SK-N-SH treated with all-trans-retinoic acid at 6 μM for 48 hours (cell line): ENCODE measurements at regions not wholly inside any gene's neighbourhood (a gene's known extent, or its start where the extent isn't known, plus 50 kb on each side); places are given as distances from the start of the nearest gene placed in this dataset.

ENCODE experiments used
- ARNTL ChIP-seq: fragments of 450-650 bp; formaldehyde crosslinking; IDR thresholded peaks from 2 replicates; pipeline ENCODE4 v1.5.0; 2020; ENCODE audit warnings: low read depth, mild to moderate bottlenecking, moderate library complexity, borderline replicate concordance
- CREB5 ChIP-seq: fragments of 250-450 bp; sonication (Bioruptor Pico); IDR thresholded peaks from 2 replicates; pipeline ENCODE4 v1.5.1; 2020; ENCODE audit warnings: low read depth, mild to moderate bottlenecking, moderate library complexity
- CSRNP3 ChIP-seq: fragments of 250-450 bp; sonication (Bioruptor Pico); IDR thresholded peaks from 2 replicates; pipeline ENCODE4 v1.5.1; 2021; ENCODE audit warnings: mild to moderate bottlenecking, moderate library complexity
- ISL1 ChIP-seq: fragments of 250-450 bp; sonication (Bioruptor Pico); IDR thresholded peaks from 2 replicates; pipeline ENCODE4 v2.1.2; 2022; ENCODE audit warnings: mild to moderate bottlenecking, moderate library complexity
- OSR1 ChIP-seq: fragments of 250-450 bp; sonication (Bioruptor Pico); IDR thresholded peaks from 2 replicates; pipeline ENCODE4 v1.8.0; 2022; ENCODE audit warnings: moderate library complexity, mild to moderate bottlenecking, inconsistent platforms
- PATZ1 ChIP-seq: fragments of 250-450 bp; sonication (Bioruptor Pico); IDR thresholded peaks from 2 replicates; pipeline ENCODE4 v1.8.0; 2020; ENCODE audit warnings: mild to moderate bottlenecking, moderate library complexity, borderline replicate concordance
- PPARA ChIP-seq: fragments of 250-450 bp; sonication (Bioruptor Pico); IDR thresholded peaks from 2 replicates; pipeline ENCODE4 v1.5.0; 2020; ENCODE audit warnings: mild to moderate bottlenecking, borderline replicate concordance
- RARB ChIP-seq: fragments of 250-450 bp; sonication (Bioruptor Pico); IDR thresholded peaks from 2 replicates; pipeline ENCODE4 v1.8.0; 2021; ENCODE audit warnings: mild to moderate bottlenecking, moderate library complexity
- ZFP3 ChIP-seq: fragments of 250-450 bp; sonication (Bioruptor Pico); IDR thresholded peaks from 2 replicates; pipeline ENCODE4 v1.5.0; 2020; ENCODE audit warnings: mild to moderate bottlenecking, moderate library complexity
- ZFP30 ChIP-seq: fragments of 450-650 bp; formaldehyde crosslinking; IDR thresholded peaks from 2 replicates; pipeline ENCODE4 v1.5.0; 2022; ENCODE audit warnings: mild to moderate bottlenecking, moderate library complexity
- ZNF565 ChIP-seq: fragments of 450-650 bp; formaldehyde crosslinking; conservative IDR thresholded peaks from 2 replicates; pipeline ENCODE4 v1.5.0; 2020; ENCODE audit warnings: low read depth, mild to moderate bottlenecking, moderate library complexity
- ZNF70 ChIP-seq: fragments of 450-650 bp; formaldehyde crosslinking; IDR thresholded peaks from 2 replicates; pipeline ENCODE4 v1.5.0; 2020; ENCODE audit warnings: mild to moderate bottlenecking, moderate library complexity
- ZNF8 ChIP-seq: fragments of 450-650 bp; formaldehyde crosslinking; IDR thresholded peaks from 2 replicates; pipeline ENCODE4 v1.5.0; 2020; ENCODE audit warnings: mild to moderate bottlenecking, moderate library complexity

GRCh38 chr12:11545484-11546330, 103.8 kb upstream of the ETV6 start:
- TF ChIP-seq ZFP30 (CRISPR knock-in tag) (no peak), OSR1 (CRISPR knock-in tag) (no peak), ZNF70 (CRISPR knock-in tag) (no peak), PPARA (CRISPR knock-in tag) (no peak), CREB5 (CRISPR knock-in tag) (no peak), ZNF565 (CRISPR knock-in tag) (no peak), ARNTL (no peak), ZFP3 (CRISPR knock-in tag) (no peak), RARB (no peak), ZNF8 (CRISPR knock-in tag) (no peak), ISL1 (CRISPR knock-in tag) (no peak), CSRNP3 (CRISPR knock-in tag) (no peak), PATZ1 (no peak)
